HG03025 (cell line): ENCODE measurements at regions not wholly inside any gene's neighbourhood (a gene's known extent, or its start where the extent isn't known, plus 50 kb on each side); places are given as distances from the start of the nearest gene placed in this dataset.

Experiments
- ATAC-seq: cut with Tn5 transposase; IDR thresholded peaks from one replicate; pipeline ENCODE4 v1.9.1; 2021; ENCODE audit warnings: mild to moderate bottlenecking, moderate library complexity; ENCODE audit not compliant: unreplicated experiment, low FRiP score

- no peak for ATAC-seq
These were observed 273.4 kb upstream of the TNRC6C start for GRCh38 chr17:77684803-77685798.

DNA sequence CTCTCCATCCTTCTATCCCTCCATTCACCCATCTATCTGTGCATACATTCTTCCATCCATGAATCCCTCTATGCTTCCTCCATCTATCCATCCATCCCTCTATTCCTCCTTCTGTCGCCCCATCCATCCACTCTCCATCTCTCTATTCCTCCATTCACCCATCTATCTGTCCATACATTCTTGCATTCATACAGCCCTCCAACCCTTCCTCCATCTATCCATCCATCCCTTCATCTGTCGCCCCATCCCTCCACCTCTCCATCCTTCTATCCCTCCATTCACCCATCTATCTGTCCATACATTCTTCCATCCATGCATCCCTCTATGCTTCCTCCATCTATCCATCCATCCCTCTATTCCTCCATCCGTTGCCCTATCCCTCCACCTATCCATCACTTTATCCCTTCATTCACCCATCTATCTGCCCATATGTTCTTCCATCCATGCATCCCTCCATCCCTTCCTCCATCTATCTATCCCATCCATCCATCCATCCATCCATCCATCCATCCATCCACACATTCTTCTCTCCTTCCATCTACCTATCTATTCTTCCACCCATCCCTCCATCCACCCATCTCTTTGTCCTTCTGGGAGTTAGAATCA lies 272.5 kb upstream of the TNRC6C start:
- no peak for ATAC-seq

- no peak for ATAC-seq
These were observed 271.6 kb upstream of the TNRC6C start for GRCh38 chr17:77686903-77687302.

DNA sequence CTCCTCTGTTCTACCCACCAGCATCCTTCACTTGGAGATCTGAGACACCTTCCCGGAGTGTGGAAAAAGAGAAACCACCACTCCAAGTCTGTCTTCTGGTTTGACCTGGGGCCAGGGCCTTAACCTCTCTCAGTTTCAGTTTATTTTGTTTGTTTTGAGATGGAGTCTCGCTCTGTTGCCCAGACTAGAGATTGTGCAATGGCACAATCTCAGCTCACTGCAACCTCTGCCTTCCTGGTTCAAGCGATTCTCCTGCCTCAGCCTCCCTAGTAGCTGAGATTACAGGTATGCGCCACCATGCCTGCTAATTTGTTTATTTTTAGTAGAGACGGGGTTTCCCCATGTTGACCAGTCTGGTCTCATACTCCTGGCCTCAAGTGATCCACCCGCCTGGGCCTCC lies 271.1 kb upstream of the TNRC6C start:
- ATAC-seq = no peak

GRCh38 chr17:77687921-77688320 lies 270.6 kb upstream of the TNRC6C start:
- no peak for ATAC-seq

GRCh38 chr17:77688369-77688768 lies 270.1 kb upstream of the TNRC6C start:
- no peak for ATAC-seq

GRCh38 chr17:77690271-77691161 lies 268.0 kb upstream of the TNRC6C start:
- ATAC-seq = no peak

GRCh38 chr17:77691216-77692085 lies 267.1 kb upstream of the TNRC6C start:
- ATAC-seq = no peak

DNA sequence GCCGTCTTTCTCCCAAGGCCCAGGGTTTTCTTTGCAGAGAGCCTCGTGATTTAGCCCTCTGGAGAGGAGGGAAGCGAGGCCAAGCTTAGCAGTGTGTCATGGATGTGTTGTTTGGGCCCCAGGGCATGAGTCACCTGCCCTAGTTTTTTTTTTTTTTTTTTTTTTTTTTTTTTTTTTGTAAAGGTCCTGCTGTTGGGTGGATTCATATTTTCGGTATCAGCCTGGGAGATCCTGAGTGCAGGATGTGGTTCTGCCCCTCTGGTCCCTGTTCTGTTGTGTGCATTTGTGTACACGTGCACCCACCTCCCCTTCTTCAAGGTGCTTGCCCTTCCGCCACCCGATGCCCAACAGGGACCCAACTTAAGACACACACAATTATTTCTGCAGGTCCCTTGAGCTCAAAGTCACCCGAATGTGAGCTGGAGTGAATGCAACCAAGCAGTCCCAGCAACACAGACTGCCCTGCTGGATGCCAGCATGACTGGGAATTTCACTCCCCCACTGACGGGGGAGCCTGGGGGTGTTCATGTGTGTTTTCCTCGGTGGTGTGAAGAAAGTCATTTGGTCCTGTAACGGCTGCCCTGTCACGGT lies 265.8 kb upstream of the TNRC6C start:
- ATAC-seq = no peak

- no peak for ATAC-seq
These were observed 265.2 kb upstream of the TNRC6C start for GRCh38 chr17:77693301-77693700.

GRCh38 chr17:77693776-77694175 lies 264.7 kb upstream of the TNRC6C start:
- ATAC-seq = no peak

DNA sequence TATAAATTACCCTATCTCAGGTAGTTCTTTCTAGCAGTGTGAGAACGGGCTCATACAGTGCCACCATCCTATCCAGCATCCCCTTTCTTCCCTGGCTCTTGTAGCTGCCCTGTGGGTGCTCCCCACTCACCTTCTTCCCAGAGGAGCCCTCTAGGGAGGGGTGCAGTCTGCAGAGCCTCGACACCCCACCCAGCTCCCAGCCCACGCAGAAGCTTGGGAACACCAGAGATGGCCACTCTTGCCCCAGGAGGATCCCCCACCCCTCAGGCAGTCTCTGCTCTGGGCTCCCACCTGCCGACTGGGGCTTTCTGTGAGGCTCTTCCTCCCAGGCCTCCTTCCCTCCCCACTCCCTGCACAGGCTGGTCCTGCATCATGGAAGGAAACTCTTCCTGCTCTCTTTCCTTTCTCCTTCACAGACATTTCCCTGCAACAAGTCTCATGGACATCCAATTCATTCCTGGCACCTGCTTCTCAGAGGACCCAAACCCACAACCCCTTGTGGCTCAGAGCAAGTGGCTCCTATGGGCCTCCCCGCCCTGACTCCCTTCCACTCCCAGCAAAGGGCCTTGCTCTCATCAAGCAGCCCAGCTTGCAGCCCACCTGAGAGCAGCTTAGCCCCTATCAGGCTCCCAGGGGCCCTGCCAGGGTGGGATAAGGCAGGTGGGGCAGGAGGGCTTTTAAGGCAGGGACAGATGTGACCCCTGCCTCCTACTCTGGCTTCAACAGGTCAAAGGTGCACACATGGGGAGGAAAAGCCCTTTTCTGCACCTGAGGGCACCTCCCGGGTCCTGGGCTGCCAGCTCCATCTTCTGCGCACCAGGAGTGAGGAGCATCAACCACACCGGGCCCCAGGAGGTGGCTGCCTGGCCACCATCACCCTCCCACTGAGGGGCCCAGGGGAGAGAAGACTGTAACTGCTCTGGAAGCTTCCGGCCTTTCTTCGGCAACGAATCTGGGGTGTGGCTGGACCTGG lies 263.8 kb upstream of the TNRC6C start:
- no peak for ATAC-seq

DNA sequence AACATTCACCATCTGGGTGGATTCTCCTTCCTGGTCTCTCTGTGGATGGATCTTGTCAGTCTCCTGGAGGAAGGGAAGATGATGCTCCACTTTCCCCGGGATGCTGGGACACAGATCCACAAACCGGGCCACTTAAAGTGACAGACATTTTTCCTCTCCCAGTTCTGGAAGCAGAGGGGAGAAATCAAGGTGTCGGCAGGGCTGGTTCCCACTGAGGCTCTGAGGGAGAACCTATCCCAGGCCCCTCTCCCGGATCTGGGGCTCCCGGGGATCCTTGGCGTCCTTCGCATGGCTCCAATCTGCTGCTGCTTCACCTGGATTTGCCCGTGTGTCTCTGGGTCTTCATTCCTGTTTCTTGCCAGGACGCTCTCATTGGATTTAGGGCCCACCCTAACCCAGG lies 263.1 kb upstream of the TNRC6C start:
- ATAC-seq = no peak

DNA sequence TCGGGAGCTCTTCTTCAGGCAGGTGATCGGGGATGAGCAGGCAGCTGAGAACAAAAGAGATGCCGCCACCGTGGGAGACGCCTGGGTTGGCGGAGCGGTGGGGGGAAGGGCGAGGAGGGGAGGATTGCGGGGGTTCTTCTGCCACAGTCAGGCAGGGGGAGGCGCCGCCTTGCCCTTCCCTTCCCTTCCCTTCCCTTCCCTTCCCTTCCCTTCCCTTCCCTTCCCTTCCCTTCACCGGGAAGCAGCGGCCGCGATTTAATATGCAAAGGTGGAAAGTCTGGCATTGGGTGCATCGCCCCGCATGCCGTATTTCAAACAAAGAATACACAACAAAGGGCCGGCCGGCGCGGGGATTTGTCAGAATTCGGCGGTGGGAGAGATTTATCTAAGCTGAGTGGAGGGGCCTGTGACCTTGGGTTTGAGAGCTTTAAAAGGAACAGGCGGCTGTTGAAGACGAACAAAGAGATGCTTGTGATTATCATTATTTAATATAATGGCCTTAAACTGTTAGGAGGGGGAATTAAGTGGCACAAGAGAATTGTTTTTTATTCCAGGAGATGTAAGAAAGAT lies 262.3 kb upstream of the TNRC6C start:
- ATAC-seq = no peak

DNA sequence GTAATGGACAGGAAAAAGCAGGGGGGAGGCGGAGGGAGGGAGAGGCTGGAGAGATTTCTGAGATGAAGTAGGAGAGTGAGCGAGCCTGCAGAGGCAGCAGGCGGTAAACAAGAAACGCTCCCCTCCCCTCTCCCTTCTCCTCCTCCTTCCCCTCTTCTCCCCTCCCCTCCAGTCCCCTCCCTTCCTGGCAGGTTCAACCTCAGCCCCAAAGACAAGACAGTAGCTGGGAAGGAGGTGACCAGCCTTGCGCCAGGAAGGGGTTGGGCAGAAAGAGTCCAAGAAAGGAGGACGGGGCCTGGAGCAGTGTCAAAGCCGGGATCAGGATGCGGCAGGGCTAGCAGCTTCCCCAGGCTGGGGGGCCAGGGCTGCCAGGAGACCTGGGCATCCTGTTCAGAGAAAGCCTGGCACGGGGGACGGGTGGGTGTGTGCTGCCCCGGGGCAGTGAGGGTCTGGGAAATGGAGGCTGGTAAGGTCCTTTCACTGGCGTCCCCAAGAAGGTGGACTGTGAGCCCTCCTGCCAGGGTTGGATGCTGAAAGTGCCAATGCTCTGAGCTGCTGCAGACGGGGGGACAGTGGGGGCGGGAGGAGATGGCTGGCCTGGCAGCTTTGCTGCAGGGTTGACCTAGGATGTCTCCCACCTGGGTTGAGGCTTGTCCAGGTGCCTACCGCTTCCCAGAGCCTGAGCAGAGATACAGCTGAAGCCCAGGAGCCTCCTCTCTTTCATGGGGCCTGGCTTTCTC lies 261.6 kb upstream of the TNRC6C start:
- ATAC-seq = no peak

DNA sequence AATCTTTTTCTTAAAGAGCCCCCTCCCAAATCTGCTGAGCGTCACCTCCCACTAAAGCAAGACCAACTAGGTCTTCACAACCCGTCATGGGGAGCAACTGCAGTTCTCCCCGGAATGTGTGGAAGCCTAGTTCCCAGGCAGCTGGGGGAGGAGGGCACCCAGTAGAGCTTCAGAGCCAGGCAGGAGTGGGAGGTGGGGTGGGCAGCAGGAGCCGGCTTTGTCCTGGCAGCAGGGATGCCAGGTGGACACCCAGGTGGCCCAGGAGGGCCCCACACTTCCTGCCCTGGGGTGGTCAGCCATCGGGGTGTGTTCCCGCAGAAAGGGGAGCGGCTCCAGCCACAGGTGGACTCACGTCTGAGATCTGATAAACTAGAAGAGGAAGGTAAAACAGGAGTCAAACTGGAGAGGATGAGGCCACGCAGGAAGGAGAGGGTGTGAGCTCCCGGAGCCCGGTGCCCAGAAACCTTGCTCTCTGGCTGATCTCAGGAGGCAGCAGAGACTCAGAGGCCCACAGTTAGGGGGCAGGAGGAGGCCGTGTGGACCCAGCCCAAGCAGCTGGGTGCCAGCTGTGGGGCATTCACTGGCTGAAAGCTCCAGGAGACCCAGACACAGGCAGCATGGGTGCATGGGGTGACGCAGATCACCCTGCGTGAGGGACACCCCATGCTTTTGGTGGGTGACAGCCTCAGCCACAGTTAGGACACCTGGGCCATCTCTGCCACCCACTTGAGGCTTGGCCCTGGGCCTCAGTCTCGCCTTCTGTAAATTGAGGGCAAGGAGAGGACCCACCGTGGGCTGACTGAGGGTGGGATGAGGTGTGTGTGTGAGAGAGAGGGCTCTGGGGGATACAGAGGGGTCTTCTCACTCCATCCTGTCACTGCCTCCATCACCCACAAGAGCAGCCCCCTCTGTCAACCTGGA lies 260.8 kb upstream of the TNRC6C start:
- no peak for ATAC-seq
